HEK293 (cell line): ENCODE measurements at regions not wholly inside any gene's neighbourhood (a gene's known extent, or its start where the extent isn't known, plus 50 kb on each side); places are given as distances from the start of the nearest gene placed in this dataset.

Experiments used
- CTCF ChIP-seq: fragments of 450-650 bp; formaldehyde crosslinking; IDR thresholded peaks from 2 replicates; pipeline ENCODE4 v1.5.1; 2016; ENCODE audit warnings: missing biosample characterization, missing genetic modification characterization
- REST ChIP-seq: fragments of 450-650 bp; formaldehyde crosslinking; IDR thresholded peaks from 2 replicates; pipeline ENCODE4 v1.5.1; 2016; ENCODE audit warnings: missing biosample characterization, missing genetic modification characterization
- ZNF148 ChIP-seq: fragments of 450-650 bp; formaldehyde crosslinking; IDR thresholded peaks from 2 replicates; pipeline ENCODE4 v1.5.0; 2017; ENCODE audit warnings: missing biosample characterization, missing genetic modification characterization, borderline replicate concordance
- ZNF214 ChIP-seq: fragments of 450-650 bp; formaldehyde crosslinking; IDR thresholded peaks from 2 replicates; pipeline ENCODE4 v1.5.1; 2017; ENCODE audit warnings: missing biosample characterization, mild to moderate bottlenecking, missing genetic modification characterization, borderline replicate concordance
- ZNF24 ChIP-seq: fragments of 450-650 bp; formaldehyde crosslinking; IDR thresholded peaks from 2 replicates; pipeline ENCODE4 v1.5.1; 2016; ENCODE audit warnings: missing biosample characterization, missing genetic modification characterization
- ZNF274 ChIP-seq, 2 experiments: fragments of 200-500 bp in 1 of 2; fragments of 450-650 bp in 1 of 2; sonication (Bioruptor generic) in 1 of 2; formaldehyde crosslinking in 1 of 2; IDR thresholded peaks; 2 replicates each; pipeline versions ENCODE4 v1.5.1 to v1.6.1; 2014 to 2016; ENCODE audit warnings: borderline replicate concordance in 1 of 2, inconsistent platforms in 1 of 2, low read length in 1 of 2, missing biosample characterization in 1 of 2, missing genetic modification characterization in 1 of 2
- ZNF518A ChIP-seq: fragments of 450-650 bp; formaldehyde crosslinking; conservative IDR thresholded peaks from 2 replicates; pipeline ENCODE4 v1.5.1; 2016; ENCODE audit warnings: low read depth, missing biosample characterization, missing genetic modification characterization
- ZNF558 ChIP-seq: fragments of 450-650 bp; formaldehyde crosslinking; IDR thresholded peaks from 2 replicates; pipeline ENCODE4 v1.5.1; 2016; ENCODE audit warnings: missing biosample characterization, missing genetic modification characterization
- ZNF596 ChIP-seq: fragments of 450-650 bp; IDR thresholded peaks from 2 replicates; pipeline ENCODE4 v1.5.0; 2018; ENCODE audit warnings: missing biosample characterization, mild to moderate bottlenecking, missing genetic modification characterization, moderate library complexity

DNA sequence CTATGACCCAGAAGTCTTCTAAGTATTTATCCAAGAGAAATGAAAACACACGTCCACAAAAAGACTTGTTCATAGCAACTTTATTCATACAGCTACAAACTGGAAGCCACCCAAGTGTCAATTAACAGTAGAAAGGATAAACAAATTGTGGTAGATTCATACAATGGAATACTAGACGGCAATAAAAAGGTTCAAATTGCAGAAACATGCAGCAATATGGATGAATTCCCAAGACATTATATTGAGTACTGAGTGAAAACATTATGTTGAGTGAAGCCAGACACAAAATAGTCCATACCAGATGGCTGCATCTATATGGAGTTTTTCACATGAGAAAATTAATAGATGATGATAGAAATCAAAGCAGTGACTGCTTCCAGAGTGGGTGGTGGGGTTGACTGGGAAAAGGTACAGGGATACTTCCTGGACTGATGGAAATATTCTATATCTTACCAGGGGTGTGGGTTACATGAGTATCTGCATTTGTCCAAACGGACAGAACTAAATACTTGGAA, 292.0 kb downstream of the FGFR2 start:
- TF ChIP-seq ZNF214 (tag by site-specific recombination), result no peak
- no peak for TF ChIP-seq ZNF24 (tag by site-specific recombination)
- no peak for TF ChIP-seq CTCF (tag by site-specific recombination)
- TF ChIP-seq ZNF148 (tag by site-specific recombination), result no peak
- no peak for TF ChIP-seq REST (tag by site-specific recombination)
- no peak for TF ChIP-seq ZNF558 (tag by site-specific recombination)
- no peak for TF ChIP-seq ZNF596 (tag by site-specific recombination)
- no peak for TF ChIP-seq ZNF518A (tag by site-specific recombination)
- no peak for TF ChIP-seq ZNF274 (IDR thresholded peaks at IDR 0.05; ENCODE audit: low read length)
- TF ChIP-seq ZNF274 (tag by site-specific recombination; IDR thresholded peaks at IDR 0.05; ENCODE audit: borderline replicate concordance), result no peak
